ENCODE measurements at regions not wholly inside any gene's neighbourhood (a gene's known extent, or its start where the extent isn't known, plus 50 kb on each side); places are given as distances from the start of the nearest gene placed in this dataset.

DNA sequence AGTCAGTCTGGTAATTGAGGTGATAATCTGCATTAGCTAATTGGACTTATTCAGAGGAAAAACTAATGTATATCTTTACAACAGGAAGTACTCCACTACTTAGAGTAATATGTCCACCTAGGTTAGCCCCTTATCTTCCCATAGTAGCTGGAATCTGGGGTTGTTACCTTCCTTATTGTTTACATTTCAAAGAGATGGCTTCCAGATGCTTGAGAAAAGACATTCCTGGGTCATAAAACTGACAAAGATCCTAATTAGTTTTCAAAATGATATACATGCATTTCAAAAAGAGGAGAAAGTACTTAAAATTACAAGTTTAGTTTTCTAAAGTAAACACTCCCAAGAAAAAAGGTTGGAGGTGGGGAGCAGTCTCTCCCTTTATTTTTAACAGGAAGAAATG is 78.1 kb downstream of the RPL10L start:
- TF ChIP-seq, protein P1, sequence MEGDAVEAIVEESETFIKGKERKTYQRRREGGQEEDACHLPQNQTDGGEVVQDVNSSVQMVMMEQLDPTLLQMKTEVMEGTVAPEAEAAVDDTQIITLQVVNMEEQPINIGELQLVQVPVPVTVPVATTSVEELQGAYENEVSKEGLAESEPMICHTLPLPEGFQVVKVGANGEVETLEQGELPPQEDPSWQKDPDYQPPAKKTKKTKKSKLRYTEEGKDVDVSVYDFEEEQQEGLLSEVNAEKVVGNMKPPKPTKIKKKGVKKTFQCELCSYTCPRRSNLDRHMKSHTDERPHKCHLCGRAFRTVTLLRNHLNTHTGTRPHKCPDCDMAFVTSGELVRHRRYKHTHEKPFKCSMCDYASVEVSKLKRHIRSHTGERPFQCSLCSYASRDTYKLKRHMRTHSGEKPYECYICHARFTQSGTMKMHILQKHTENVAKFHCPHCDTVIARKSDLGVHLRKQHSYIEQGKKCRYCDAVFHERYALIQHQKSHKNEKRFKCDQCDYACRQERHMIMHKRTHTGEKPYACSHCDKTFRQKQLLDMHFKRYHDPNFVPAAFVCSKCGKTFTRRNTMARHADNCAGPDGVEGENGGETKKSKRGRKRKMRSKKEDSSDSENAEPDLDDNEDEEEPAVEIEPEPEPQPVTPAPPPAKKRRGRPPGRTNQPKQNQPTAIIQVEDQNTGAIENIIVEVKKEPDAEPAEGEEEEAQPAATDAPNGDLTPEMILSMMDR (IDR thresholded peaks at IDR 0.05) = no peak
- TF ChIP-seq ZFX (IDR thresholded peaks at IDR 0.05; ENCODE audit: borderline replicate concordance) = no peak
